H1 (cell line): ENCODE measurements at regions not wholly inside any gene's neighbourhood (a gene's known extent, or its start where the extent isn't known, plus 50 kb on each side); places are given as distances from the start of the nearest gene placed in this dataset.

Experiments used
- CTCF ChIA-PET: fragments of 300-600 bp; sonication (Branson Sonifier 250); formaldehyde crosslinking; loops from one replicate; lab custom pipeline; 2021; ENCODE audit not compliant: partially characterized antibody; lab: Charles Lee
- POLR2A ChIA-PET: fragments of 300-600 bp; sonication (Branson Sonifier 250); formaldehyde crosslinking; loops from one replicate; lab custom pipeline; 2021; ENCODE audit warnings: inconsistent platforms; ENCODE audit not compliant: partially characterized antibody; lab: Charles Lee
- DNase-seq, 2 experiments: peaks; one replicate each; pipeline versions ENCODE4 v3.0.0 to v3.0.0-alpha.2; 2010 to 2022; ENCODE audit warnings: low spot score in 2 of 2, low read depth in 1 of 2, mixed read lengths in 1 of 2
- FAIRE-seq: peaks from 2 replicates; lab custom pipeline; 2011; peaks lifted over from hg19 to GRCh38; lab: Jason Lieb, UNC
- H2AFZ ChIP-seq: 2 replicates; pipeline ENCODE4 v1.8.1; 2012; ENCODE audit warnings: low read length, inconsistent platforms
- H2AK5ac ChIP-seq: 2 replicates; pipeline ENCODE4 v1.6.1; 2013; ENCODE audit warnings: low read depth, low read length
- H2BK120ac ChIP-seq: replicated peaks from 2 replicates; pipeline ENCODE3; 2013; ENCODE audit warnings: low read depth, low read length, inconsistent platforms
- H2BK12ac ChIP-seq: 2 replicates; pipeline ENCODE4 v1.6.1; 2013; ENCODE audit warnings: low read depth, low read length
- H2BK15ac ChIP-seq: 2 replicates; pipeline ENCODE4 v1.6.1; 2013; ENCODE audit warnings: low read length
- H2BK20ac ChIP-seq: 2 replicates; pipeline ENCODE4 v1.6.1; 2013; ENCODE audit warnings: low read length
- H2BK5ac ChIP-seq: 2 replicates; pipeline ENCODE4 v1.6.1; 2013; ENCODE audit warnings: low read depth, low read length
- H3K14ac ChIP-seq: 2 replicates; pipeline ENCODE4 v1.6.1; 2013; ENCODE audit warnings: inconsistent platforms; ENCODE audit not compliant: insufficient read length
- H3K18ac ChIP-seq: 2 replicates; pipeline ENCODE4 v1.6.1; 2013; ENCODE audit warnings: low read length; ENCODE audit errors: extremely low read depth
- H3K23ac ChIP-seq: 2 replicates; pipeline ENCODE4 v1.6.1; 2013; ENCODE audit warnings: inconsistent platforms; ENCODE audit not compliant: insufficient read length
- H3K23me2 ChIP-seq: 2 replicates; pipeline ENCODE4 v1.6.1; 2013; ENCODE audit warnings: low read depth, low read length
- H3K27ac ChIP-seq: 2 replicates; pipeline ENCODE4 v1.6.1; 2011; ENCODE audit warnings: low read depth, low read length, inconsistent platforms
- H3K27me3 ChIP-seq, 4 experiments: replicated peaks in 1 of 4; 1 replicate in 1 of 4; 2 replicates in 3 of 4; pipeline versions ENCODE4 v1.6.1 to v1.8.1; 2011 to 2013; ENCODE audit warnings: low read length in 3 of 4, mild to moderate bottlenecking in 3 of 4, inconsistent platforms in 2 of 4, mixed read lengths in 2 of 4, moderate library complexity in 1 of 4; ENCODE audit not compliant: control insufficient read depth in 3 of 4, insufficient read depth in 3 of 4; ENCODE audit errors: extremely low read depth in 1 of 4
- H3K36me3 ChIP-seq, 4 experiments: 2 replicates each; pipeline versions ENCODE4 v1.6.1 to v1.8.1; 2011 to 2013; ENCODE audit warnings: mild to moderate bottlenecking in 4 of 4, low read length in 3 of 4, moderate library complexity in 2 of 4, control low read depth in 1 of 4, inconsistent platforms in 1 of 4; ENCODE audit not compliant: insufficient read depth in 4 of 4, control insufficient read depth in 2 of 4
- H3K4ac ChIP-seq: replicated peaks from 2 replicates; pipeline ENCODE3; 2013; ENCODE audit warnings: low read length, low read depth, mixed read lengths, inconsistent platforms; ENCODE audit not compliant: insufficient read length
- H3K4me1 ChIP-seq, 4 experiments: replicated peaks in 1 of 4; 1 replicate in 1 of 4; 2 replicates in 3 of 4; pipeline versions ENCODE4 v1.6.1 to v1.8.1; 2011 to 2013; ENCODE audit warnings: low read length in 3 of 4, inconsistent platforms in 2 of 4, mixed read lengths in 1 of 4; ENCODE audit not compliant: insufficient read depth in 4 of 4, control insufficient read depth in 3 of 4
- H3K4me2 ChIP-seq, 2 experiments: 2 replicates each; pipeline versions ENCODE4 v1.6.1 to v1.8.1; 2011 to 2013; ENCODE audit warnings: low read depth in 2 of 2, low read length in 2 of 2, control low read depth in 1 of 2, inconsistent platforms in 1 of 2, mild to moderate bottlenecking in 1 of 2; ENCODE audit not compliant: insufficient read depth in 1 of 2
- H3K4me3 ChIP-seq, 4 experiments: fragments of 200-600, 300-600 bp in 1 of 4; sonication (generic), shearing (Covaris generic), sonication (Bioruptor Twin) in 1 of 4; 2 replicates each; pipeline versions ENCODE4 v1.5.1 to v1.8.1; 2011 to 2016; ENCODE audit warnings: low read length in 4 of 4, low read depth in 3 of 4, control low read depth in 2 of 4, inconsistent platforms in 2 of 4, mild to moderate bottlenecking in 2 of 4, mixed read lengths in 1 of 4, moderate library complexity in 1 of 4; ENCODE audit not compliant: insufficient read depth in 2 of 4; ENCODE audit errors: extremely low read depth in 1 of 4
- H3K56ac ChIP-seq: replicated peaks from 2 replicates; pipeline ENCODE3; 2013; ENCODE audit warnings: low read depth, mild to moderate bottlenecking, mixed read lengths, low read length, inconsistent platforms; ENCODE audit not compliant: insufficient read length
- H3K79me1 ChIP-seq: 2 replicates; pipeline ENCODE4 v1.6.1; 2013; ENCODE audit warnings: low read depth, low read length, control low read depth
- H3K79me2 ChIP-seq, 2 experiments: 2 replicates each; pipeline versions ENCODE4 v1.6.1 to v1.8.1; 2012 to 2013; ENCODE audit warnings: low read length in 2 of 2, mild to moderate bottlenecking in 2 of 2, inconsistent platforms in 1 of 2; ENCODE audit not compliant: insufficient read depth in 2 of 2, control insufficient read depth in 1 of 2
- H3K9ac ChIP-seq, 4 experiments: replicated peaks in 1 of 4; 1 replicate in 1 of 4; 2 replicates in 3 of 4; pipeline versions ENCODE4 v1.6.1 to v1.8.1; 2011 to 2013; ENCODE audit warnings: low read depth in 3 of 4, low read length in 3 of 4, control low read depth in 2 of 4, mild to moderate bottlenecking in 2 of 4, moderate library complexity in 2 of 4, inconsistent platforms in 1 of 4; ENCODE audit errors: extremely low read depth in 1 of 4
- H3K9me3 ChIP-seq, 2 experiments: 2 replicates each; pipeline versions ENCODE4 v1.6.1 to v1.8.1; 2012 to 2013; ENCODE audit warnings: mild to moderate bottlenecking in 2 of 2, moderate library complexity in 2 of 2, control low read depth in 1 of 2, inconsistent platforms in 1 of 2, low read depth in 1 of 2, low read length in 1 of 2, mixed read lengths in 1 of 2; ENCODE audit not compliant: insufficient read depth in 2 of 2
- H4K20me1 ChIP-seq, 2 experiments: replicated peaks in 1 of 2; 2 replicates each; pipeline versions ENCODE3 to v1.8.1; 2011 to 2013; ENCODE audit warnings: inconsistent platforms in 2 of 2, low read length in 2 of 2, mild to moderate bottlenecking in 1 of 2; ENCODE audit not compliant: insufficient read depth in 2 of 2, control insufficient read depth in 1 of 2
- H4K5ac ChIP-seq: 2 replicates; pipeline ENCODE4 v1.6.1; 2013; ENCODE audit warnings: low read length, low read depth, mixed read lengths, inconsistent platforms; ENCODE audit not compliant: insufficient read length
- H4K8ac ChIP-seq: 2 replicates; pipeline ENCODE4 v1.8.0; 2013; ENCODE audit warnings: mild to moderate bottlenecking, moderate library complexity, low read length, inconsistent platforms; ENCODE audit not compliant: insufficient read depth; ENCODE audit errors: extremely low read depth
- H4K91ac ChIP-seq: replicated peaks from 2 replicates; pipeline ENCODE3; 2013; ENCODE audit warnings: low read length, mixed read lengths, inconsistent platforms; ENCODE audit not compliant: insufficient read length
- ASH2L ChIP-seq: fragments of 200-600, 300-600 bp; sonication (generic); IDR thresholded peaks from one replicate; pipeline ENCODE4 v1.7.1; 2017; ENCODE audit warnings: low read length
- WGBS, 2 experiments: shearing (Covaris generic) in 1 of 2; methylation state at CpG; one replicate each; pipeline versions ENCODE4 v1.1.6 to v1.1.7; 2013 to 2015; ENCODE audit warnings: low lambda C conversion rate in 2 of 2, mixed read lengths in 2 of 2, inconsistent platforms in 1 of 2, low coverage in 1 of 2, missing lambda C conversion rate in 1 of 2; ENCODE audit not compliant: insufficient replicate concordance in 2 of 2, insufficient coverage in 1 of 2, insufficient read length in 1 of 2; ENCODE audit errors: extremely low coverage in 1 of 2, missing lambda C conversion rate in 1 of 2; 5-methylcytosine and 5-hydroxymethylcytosine counted together

GRCh38 chrX:78571849-78572248 is 87.3 kb downstream of the RTL3 start:
- ChIA-PET CTCF (no interaction called here), POLR2A (no interaction called here)
- H3K4me2 ChIP-seq = no peak overlapping the region
- H4K5ac ChIP-seq = no peak overlapping the region
- H2BK12ac ChIP-seq = no peak overlapping the region
- no peak for FAIRE-seq
- no peak overlapping the region for H2BK120ac ChIP-seq
- H3K79me1 ChIP-seq = no peaks in the 10 kb centered on the region
- no peaks in the 10 kb centered on the region for H3K23me2 ChIP-seq
- no peaks in the 10 kb centered on the region for H3K79me2 ChIP-seq
- no peak overlapping the region for H2BK20ac ChIP-seq
- H4K20me1 ChIP-seq = no peaks in the 10 kb centered on the region
- no peak overlapping the region for H3K4ac ChIP-seq
- no peak overlapping the region for H4K8ac ChIP-seq
- H3K36me3 ChIP-seq = no peaks in the 10 kb centered on the region
- no peak overlapping the region for H2BK5ac ChIP-seq
- no peaks in the 10 kb centered on the region for H3K27me3 ChIP-seq
- H4K91ac ChIP-seq = no peak overlapping the region
- no peak overlapping the region for H3K27ac ChIP-seq
- no peak for DNase-seq
- no peak overlapping the region for H2BK15ac ChIP-seq
- H2AFZ ChIP-seq = no peak overlapping the region
- no peak overlapping the region for H3K4me3 ChIP-seq
- H3K14ac ChIP-seq = no peak overlapping the region
- H3K18ac ChIP-seq = no peak overlapping the region
- TF ChIP-seq ASH2L = no peak
- H3K23ac ChIP-seq = no peak overlapping the region
- H2AK5ac ChIP-seq = no peak overlapping the region
- H3K56ac ChIP-seq = no peak overlapping the region
- no peaks in the 10 kb centered on the region for H3K4me1 ChIP-seq
- H3K9me3 ChIP-seq = no peaks in the 10 kb centered on the region
- 86% methylated on average over 2 of the region's 2 CpGs; no CpG with 5 or more reads in 1 of the 2 experiments for whole genome bisulfite sequencing, 2 experiments
- no peak overlapping the region for H3K9ac ChIP-seq
